ENCODE measurements at regions not wholly inside any gene's neighbourhood (a gene's known extent, or its start where the extent isn't known, plus 50 kb on each side); places are given as distances from the start of the nearest gene placed in this dataset.

GRCh38 chr4:162767083-162767482 lies 399.6 kb downstream of the NAF1 start:
- TF ChIP-seq YY1 (IDR thresholded peaks at IDR 0.05; ENCODE audit: insufficient read depth, insufficient read length) = no peak
- TF ChIP-seq ZNF274 (IDR thresholded peaks at IDR 0.05; ENCODE audit: low read depth, low read length) = no peak

All from NT2/D1 (cell line).